ENCODE measurements at regions not wholly inside any gene's neighbourhood (a gene's known extent, or its start where the extent isn't known, plus 50 kb on each side); places are given as distances from the start of the nearest gene placed in this dataset.

DNA sequence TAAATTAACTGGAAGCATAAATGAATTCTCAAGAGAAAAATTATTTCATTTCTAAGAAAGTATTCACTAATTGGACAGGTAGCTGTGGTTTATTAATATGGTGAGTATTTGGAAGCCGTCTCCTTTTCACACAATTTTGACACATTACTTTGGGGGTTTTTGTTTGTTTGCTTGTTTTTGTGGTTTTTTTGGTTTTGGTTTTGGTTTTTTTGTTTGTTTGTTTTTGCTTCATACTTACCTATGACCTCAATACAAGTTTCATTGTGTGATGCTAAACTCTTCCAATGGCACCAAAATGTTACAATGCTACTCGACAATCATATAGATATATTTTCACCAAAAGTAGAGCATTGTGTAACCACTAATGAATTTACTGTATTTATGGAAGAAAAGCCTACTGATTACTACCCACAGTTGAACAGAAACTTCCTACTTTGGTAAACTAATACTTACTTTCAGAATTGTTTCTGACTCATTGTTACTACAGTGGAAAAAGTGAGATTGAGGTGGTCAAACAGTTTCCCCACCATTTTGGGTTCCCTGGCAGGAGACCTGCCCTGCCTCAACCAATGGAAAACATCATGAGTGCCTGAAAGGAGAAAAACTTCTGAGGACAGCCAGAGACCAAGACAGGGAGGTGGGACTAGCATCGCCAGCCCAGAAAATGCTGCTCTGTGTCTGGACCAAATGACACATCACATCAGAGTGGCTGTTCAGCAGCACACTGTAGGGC is 443.1 kb downstream of the HNRNPD start:
- TF ChIP-seq, protein P1, sequence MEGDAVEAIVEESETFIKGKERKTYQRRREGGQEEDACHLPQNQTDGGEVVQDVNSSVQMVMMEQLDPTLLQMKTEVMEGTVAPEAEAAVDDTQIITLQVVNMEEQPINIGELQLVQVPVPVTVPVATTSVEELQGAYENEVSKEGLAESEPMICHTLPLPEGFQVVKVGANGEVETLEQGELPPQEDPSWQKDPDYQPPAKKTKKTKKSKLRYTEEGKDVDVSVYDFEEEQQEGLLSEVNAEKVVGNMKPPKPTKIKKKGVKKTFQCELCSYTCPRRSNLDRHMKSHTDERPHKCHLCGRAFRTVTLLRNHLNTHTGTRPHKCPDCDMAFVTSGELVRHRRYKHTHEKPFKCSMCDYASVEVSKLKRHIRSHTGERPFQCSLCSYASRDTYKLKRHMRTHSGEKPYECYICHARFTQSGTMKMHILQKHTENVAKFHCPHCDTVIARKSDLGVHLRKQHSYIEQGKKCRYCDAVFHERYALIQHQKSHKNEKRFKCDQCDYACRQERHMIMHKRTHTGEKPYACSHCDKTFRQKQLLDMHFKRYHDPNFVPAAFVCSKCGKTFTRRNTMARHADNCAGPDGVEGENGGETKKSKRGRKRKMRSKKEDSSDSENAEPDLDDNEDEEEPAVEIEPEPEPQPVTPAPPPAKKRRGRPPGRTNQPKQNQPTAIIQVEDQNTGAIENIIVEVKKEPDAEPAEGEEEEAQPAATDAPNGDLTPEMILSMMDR (IDR thresholded peaks at IDR 0.05; ENCODE audit: low read depth, low read length): no peak
- no peaks in the 10 kb centered on the region for H3K27me3 ChIP-seq
- H3K9me3 ChIP-seq (ENCODE audit: low read depth): no peaks in the 10 kb centered on the region
- no peak overlapping the region for H3K27ac ChIP-seq
- H3K4me1 ChIP-seq (ENCODE audit: low read depth): no peaks in the 10 kb centered on the region
- H3K36me3 ChIP-seq: no peaks in the 10 kb centered on the region
- no peak overlapping the region for H3K4me3 ChIP-seq
- no peak for DNase-seq (ENCODE audit: low read depth in 1 of 2, low spot score in 1 of 2)

DNA sequence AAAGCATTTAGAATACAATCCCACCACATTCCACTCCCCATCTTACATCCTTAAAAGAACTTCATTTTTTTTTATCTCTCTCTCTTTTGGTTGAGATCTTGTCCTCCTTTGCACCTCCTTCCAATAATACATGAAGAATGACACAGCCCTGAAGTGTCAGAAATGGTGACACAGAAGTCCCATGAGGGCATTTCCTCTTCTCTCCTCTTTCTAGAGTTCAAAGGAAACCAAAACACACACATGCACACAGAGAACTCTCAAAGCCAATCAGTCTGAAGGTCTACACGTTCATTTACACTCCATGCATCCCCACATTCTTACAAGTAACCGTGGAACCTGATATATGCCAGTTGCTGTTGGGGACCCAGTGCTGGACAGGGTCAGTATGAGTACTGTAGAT is 450.7 kb downstream of the HNRNPD start:
- peak in 1 of 2 donors; percentile 7 for DNase-seq (ENCODE audit: low read depth in 1 of 2, low spot score in 1 of 2)
- TF ChIP-seq, protein P1 (IDR thresholded peaks at IDR 0.05; ENCODE audit: low read depth, low read length): no peak
- no peak overlapping the region for H3K4me3 ChIP-seq
- H3K36me3 ChIP-seq: no peaks in the 10 kb centered on the region
- H3K27ac ChIP-seq: no peak overlapping the region
- H3K9me3 ChIP-seq (ENCODE audit: low read depth): no peaks in the 10 kb centered on the region
- H3K27me3 ChIP-seq: no peaks in the 10 kb centered on the region
- peaks cover 6% of the 10 kb centered on the region for H3K4me1 ChIP-seq (ENCODE audit: low read depth)

DNA sequence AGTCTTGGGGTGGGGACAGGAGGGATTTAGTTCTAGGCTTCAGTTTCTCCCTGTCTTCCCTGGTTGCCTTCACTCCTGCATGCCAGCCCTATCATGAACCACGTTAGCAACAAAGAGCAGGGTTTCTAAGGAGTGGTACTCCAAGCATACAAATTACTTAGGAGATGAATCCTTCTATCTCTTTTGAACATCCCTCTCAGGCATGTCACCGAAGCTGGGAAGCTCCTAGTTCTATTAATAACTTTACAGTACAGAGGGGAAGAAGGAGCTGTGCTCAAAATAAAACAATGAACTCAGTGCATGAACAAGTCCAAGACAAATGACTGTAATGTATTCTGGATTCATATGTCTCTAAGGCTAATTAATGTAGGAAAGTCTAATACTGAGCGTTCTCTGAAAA is 450.6 kb upstream of the RASGEF1B start:
- H3K27me3 ChIP-seq: no peaks in the 10 kb centered on the region
- no peak overlapping the region for H3K27ac ChIP-seq
- H3K4me1 ChIP-seq (ENCODE audit: low read depth): peaks cover 6% of the 10 kb centered on the region
- DNase-seq (ENCODE audit: low read depth in 1 of 2, low spot score in 1 of 2): no peak
- no peak overlapping the region for H3K4me3 ChIP-seq
- H3K36me3 ChIP-seq: no peaks in the 10 kb centered on the region
- TF ChIP-seq, protein P1 (IDR thresholded peaks at IDR 0.05; ENCODE audit: low read depth, low read length): no peak
- H3K9me3 ChIP-seq (ENCODE audit: low read depth): no peaks in the 10 kb centered on the region

DNA sequence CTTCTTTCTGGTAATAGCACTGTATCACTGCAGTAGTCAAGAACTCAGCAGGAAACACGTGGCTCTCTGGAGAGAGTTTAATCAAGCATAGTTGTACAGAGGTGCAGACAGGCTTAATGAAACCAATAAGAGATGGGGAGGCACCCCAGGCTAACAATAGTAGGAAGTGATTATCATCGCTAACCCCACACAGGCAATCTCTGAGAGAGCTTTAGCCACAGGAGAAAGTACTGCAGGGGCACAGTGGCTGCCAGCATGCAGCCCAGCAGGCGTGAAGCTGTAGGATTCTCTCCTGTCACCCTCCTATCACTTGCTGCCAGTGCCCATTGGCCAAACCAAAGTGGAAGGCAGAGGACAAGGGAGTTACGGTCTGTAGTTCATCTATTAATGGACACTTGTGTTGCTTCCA is 450.0 kb upstream of the RASGEF1B start:
- peak; percentile 2 to 22 for DNase-seq (ENCODE audit: low read depth in 1 of 2, low spot score in 1 of 2)
- TF ChIP-seq, protein P1 (IDR thresholded peaks at IDR 0.05; ENCODE audit: low read depth, low read length): no peak

DNA sequence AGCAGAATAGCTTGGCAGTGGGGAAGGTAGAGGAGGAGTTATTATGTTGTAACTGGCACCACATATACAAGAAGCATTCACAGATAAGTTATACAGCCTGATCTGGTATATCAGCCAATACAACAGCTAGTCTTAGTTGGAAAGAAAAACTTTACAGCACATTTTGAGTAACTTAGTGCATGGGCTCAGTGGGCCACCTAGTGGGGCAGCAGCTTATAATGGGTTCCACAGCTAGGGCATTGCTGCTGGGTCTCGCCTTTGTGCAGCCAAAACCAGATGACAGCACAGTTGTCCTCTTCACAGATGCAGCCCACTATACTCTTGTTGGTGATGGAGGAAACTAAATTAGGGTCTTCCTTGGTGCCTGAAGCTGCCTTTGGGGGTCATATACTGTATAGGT is 448.1 kb upstream of the RASGEF1B start:
- peaks cover 6% of the 10 kb centered on the region for H3K4me1 ChIP-seq (ENCODE audit: low read depth)
- no peaks in the 10 kb centered on the region for H3K27me3 ChIP-seq
- DNase-seq (ENCODE audit: low read depth in 1 of 2, low spot score in 1 of 2): peak in 1 of 2 donors; percentile 4

More for the DNA sequence above, 450.0 kb upstream of the RASGEF1B start:
- Histone ChIP-seq H3K27ac (no peak overlapping the region), H3K27me3 (no peaks in the 10 kb centered on the region), H3K36me3 (no peaks in the 10 kb centered on the region), H3K9me3 (ENCODE audit: low read depth) (no peaks in the 10 kb centered on the region), H3K4me1 (ENCODE audit: low read depth) (peaks cover 6% of the 10 kb centered on the region), H3K4me3 (no peak overlapping the region)

More for the DNA sequence above, 448.1 kb upstream of the RASGEF1B start:
- H3K9me3 ChIP-seq (ENCODE audit: low read depth): no peaks in the 10 kb centered on the region
- H3K4me3 ChIP-seq: no peak overlapping the region
- no peaks in the 10 kb centered on the region for H3K36me3 ChIP-seq
- no peak overlapping the region for H3K27ac ChIP-seq
- TF ChIP-seq, protein P1 (IDR thresholded peaks at IDR 0.05; ENCODE audit: low read depth, low read length): no peak

Data from cardiac muscle cell (in vitro differentiated cells and primary cell).